ENCODE measurements at regions not wholly inside any gene's neighbourhood (a gene's known extent, or its start where the extent isn't known, plus 50 kb on each side); places are given as distances from the start of the nearest gene placed in this dataset.

DNA sequence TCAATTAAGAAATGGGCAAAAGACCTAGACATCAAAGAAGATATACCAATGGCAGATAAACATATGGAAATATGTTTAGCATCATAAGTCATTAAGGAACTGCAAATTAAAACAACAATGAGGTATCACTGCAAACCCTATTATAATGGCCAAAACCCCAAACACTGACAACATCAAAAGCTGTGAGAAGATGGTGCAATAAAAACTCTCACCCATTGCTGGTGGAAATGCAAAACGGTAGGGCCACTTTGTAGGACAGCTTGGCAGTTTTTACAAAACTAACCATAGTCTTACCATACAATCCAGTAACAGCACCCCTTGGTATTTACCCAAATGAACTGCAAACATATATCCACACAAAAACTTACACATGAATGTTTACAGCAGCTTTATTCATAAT, 213.1 kb downstream of the UBE2E3 start:
- Mint-ChIP-seq H3K9me3 (peaks cover 2% of the 10 kb centered on the region), H3K36me3 (peaks cover 9% of the 10 kb centered on the region), H3K27ac (no peak overlapping the region), H3K4me3 (no peak overlapping the region), H3K4me1 (peaks cover 67% of the 10 kb centered on the region), H3K27me3 (no peaks in the 10 kb centered on the region)

- Mint-ChIP-seq H3K36me3 (peaks cover 16% of the 10 kb centered on the region), H3K4me1 (peaks cover 63% of the 10 kb centered on the region), H3K27me3 (no peaks in the 10 kb centered on the region), H3K27ac (peak overlapping the region; percentile 8), H3K4me3 (no peak overlapping the region), H3K9me3 (peaks cover 11% of the 10 kb centered on the region)
These were observed 216.0 kb downstream of the UBE2E3 start for GRCh38 chr2:181196401-181196800.

DNA sequence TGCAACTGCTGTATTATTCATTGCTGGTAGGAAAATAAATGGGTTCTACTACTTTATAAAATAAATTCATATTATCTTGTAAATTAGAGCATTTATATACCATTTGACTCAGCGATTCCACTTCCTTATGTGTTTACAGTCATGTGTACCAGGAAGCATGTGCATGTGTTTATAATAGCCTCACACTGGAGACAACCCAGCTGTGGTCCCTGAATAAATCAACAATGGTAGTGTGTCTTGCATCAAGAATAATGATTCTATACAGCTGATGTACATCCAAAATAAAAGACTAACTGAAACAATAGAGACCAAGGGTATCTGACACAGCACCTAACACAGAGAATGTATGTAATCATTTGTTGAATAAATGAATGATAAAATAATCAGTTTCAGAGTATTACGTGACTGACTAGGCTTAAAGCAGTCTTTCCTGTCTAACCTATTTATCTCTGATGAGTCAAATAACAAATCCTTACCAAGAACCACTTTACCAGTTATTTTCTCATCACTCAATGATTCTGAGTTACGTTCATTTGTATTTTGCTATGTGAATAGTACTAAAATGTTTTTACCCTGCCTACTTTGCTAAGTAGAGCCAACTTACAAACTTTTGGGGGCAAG, 216.8 kb downstream of the UBE2E3 start:
- H3K4me1 Mint-ChIP-seq, result peaks cover 63% of the 10 kb centered on the region
- peaks cover 11% of the 10 kb centered on the region for H3K9me3 Mint-ChIP-seq
- peaks cover 16% of the 10 kb centered on the region for H3K36me3 Mint-ChIP-seq
- peak overlapping the region; percentile 43 for H3K4me3 Mint-ChIP-seq
- H3K27me3 Mint-ChIP-seq, result no peaks in the 10 kb centered on the region
- peak overlapping the region; percentile 80 for H3K27ac Mint-ChIP-seq

GRCh38 chr2:181198183-181198864, 217.9 kb downstream of the UBE2E3 start:
- Mint-ChIP-seq H3K27me3 (no peaks in the 10 kb centered on the region), H3K4me1 (peaks cover 59% of the 10 kb centered on the region), H3K27ac (peak overlapping the region; percentile 84), H3K4me3 (peak overlapping the region; percentile 53), H3K9me3 (peaks cover 11% of the 10 kb centered on the region), H3K36me3 (peaks cover 13% of the 10 kb centered on the region)

DNA sequence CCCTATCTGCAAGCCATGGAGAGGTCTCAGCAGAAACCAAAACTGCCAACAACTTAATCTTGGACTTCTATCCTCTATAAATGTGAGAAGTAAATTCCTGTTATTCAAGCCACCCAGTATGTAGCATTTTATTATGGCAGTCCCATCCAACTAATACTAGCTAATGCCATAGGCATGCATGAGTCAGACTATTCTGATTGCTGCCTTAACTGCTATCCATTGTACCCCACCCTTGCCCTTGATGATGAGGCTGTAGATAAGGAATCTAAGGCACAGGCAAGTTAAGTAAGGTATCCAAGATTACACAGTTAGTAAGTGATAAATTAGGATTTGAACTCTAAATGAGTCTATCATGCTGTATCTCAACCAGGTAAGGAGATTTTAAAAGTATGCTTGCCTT, 223.0 kb downstream of the UBE2E3 start:
- no peaks in the 10 kb centered on the region for H3K27me3 Mint-ChIP-seq
- H3K4me3 Mint-ChIP-seq, result no peak overlapping the region
- H3K36me3 Mint-ChIP-seq, result peaks cover 30% of the 10 kb centered on the region
- peaks cover 26% of the 10 kb centered on the region for H3K9me3 Mint-ChIP-seq
- H3K4me1 Mint-ChIP-seq, result peaks cover 22% of the 10 kb centered on the region
- no peak overlapping the region for H3K27ac Mint-ChIP-seq

DNA sequence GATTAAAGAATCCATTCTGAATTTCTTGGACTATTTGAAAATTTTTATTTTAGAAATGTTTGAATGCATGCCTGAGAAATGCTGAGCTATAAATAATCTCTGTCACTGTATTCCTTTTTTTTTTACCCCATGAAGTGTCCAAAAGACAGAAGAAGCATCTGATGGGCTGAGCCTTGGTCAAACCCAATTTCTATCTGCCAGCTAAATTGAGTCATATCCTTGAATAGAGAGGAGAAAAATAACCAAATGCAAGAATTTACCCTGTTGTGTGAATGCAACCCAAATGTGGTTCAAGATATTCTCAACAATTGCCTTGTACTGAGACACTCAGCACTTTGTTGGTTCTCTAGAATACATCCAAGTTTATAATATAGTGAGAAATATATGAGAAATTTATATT, 223.5 kb downstream of the UBE2E3 start:
- no peaks in the 10 kb centered on the region for H3K27me3 Mint-ChIP-seq
- H3K9me3 Mint-ChIP-seq, result peaks cover 24% of the 10 kb centered on the region

DNA sequence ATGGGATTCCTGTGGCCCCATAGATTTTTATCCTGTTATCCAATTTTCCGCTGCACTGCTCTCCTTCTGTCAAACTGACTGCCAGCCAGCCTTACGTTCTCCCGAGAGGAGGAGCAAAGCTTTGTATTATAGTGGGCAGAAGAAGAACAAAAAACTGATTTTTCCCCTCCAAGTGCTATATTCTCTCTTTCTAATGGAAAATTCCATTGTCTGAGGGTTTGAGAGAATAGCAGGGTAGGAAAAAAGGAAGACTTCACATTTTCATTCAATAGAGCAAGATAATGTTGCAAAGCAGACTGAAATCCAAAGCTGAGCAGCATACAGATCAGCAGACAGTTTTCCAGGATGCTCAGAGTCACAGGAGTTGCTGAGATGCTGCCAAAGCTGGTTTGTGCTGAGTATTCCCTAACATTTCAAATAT, 238.0 kb downstream of the UBE2E3 start:
- no peak overlapping the region for H3K27ac Mint-ChIP-seq
- H3K9me3 Mint-ChIP-seq, result peaks cover 5% of the 10 kb centered on the region
- H3K36me3 Mint-ChIP-seq, result peaks cover 8% of the 10 kb centered on the region
- H3K4me1 Mint-ChIP-seq, result peaks cover 28% of the 10 kb centered on the region
- no peaks in the 10 kb centered on the region for H3K27me3 Mint-ChIP-seq
- no peak overlapping the region for H3K4me3 Mint-ChIP-seq

More for the DNA sequence above, 223.5 kb downstream of the UBE2E3 start:
- Mint-ChIP-seq H3K4me1 (peaks cover 17% of the 10 kb centered on the region), H3K27ac (peak overlapping the region; percentile 31), H3K36me3 (peaks cover 27% of the 10 kb centered on the region), H3K4me3 (no peak overlapping the region)

- H3K27me3 Mint-ChIP-seq, result no peaks in the 10 kb centered on the region
- peaks cover 24% of the 10 kb centered on the region for H3K9me3 Mint-ChIP-seq
- H3K4me1 Mint-ChIP-seq, result peaks cover 51% of the 10 kb centered on the region
- H3K4me3 Mint-ChIP-seq, result peak overlapping the region; percentile 75
- peak overlapping the region; percentile 94 for H3K27ac Mint-ChIP-seq
- peaks cover 31% of the 10 kb centered on the region for H3K36me3 Mint-ChIP-seq
These were observed 234.0 kb upstream of the ITGA4 start for GRCh38 chr2:181223234-181223633.

DNA sequence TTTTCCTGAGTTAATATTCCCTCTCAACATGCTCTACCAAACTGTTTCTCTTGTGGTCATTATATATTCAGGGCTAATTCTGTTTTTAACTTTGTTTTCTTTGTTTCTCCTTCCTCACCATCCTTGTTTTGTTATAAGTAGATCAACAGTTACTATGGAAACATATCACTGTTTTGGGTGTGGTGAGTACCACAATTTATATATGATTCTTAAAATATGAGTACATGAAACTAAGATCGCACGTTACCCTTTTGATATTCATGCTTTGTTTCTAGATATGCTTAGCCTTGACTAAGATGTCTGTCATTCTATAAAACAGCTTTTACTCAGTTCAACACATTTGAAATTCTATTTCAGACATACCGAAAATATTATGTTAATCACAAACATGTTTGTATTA, 232.3 kb upstream of the ITGA4 start:
- Mint-ChIP-seq H3K27me3 (no peaks in the 10 kb centered on the region), H3K36me3 (peaks cover 29% of the 10 kb centered on the region), H3K27ac (peak overlapping the region; percentile 95), H3K4me3 (peak overlapping the region; percentile 74), H3K9me3 (peaks cover 24% of the 10 kb centered on the region), H3K4me1 (peaks cover 47% of the 10 kb centered on the region)

DNA sequence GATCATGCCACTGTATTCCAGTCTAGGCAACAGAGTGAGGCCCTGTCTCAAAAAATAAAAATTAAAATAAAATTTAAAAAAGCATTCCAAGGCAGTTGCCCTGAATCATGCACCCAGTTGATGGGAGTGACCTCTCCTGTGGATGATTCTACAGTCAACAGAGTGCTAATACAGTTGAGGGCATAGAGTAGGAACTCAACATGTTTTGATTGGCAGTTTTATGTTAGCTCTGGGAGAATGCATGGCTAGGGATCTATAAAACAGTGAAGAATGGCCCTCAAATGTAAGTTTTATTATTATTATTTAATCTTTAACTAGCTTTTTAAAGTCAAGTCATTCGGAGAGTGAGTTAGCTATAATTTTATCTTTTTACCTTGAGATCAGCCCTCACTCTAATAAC, 228.5 kb upstream of the ITGA4 start:
- H3K27ac Mint-ChIP-seq, result no peak overlapping the region
- H3K4me3 Mint-ChIP-seq, result no peak overlapping the region
- H3K36me3 Mint-ChIP-seq, result peaks cover 31% of the 10 kb centered on the region
- H3K27me3 Mint-ChIP-seq, result no peaks in the 10 kb centered on the region
- peaks cover 45% of the 10 kb centered on the region for H3K4me1 Mint-ChIP-seq
- peaks cover 19% of the 10 kb centered on the region for H3K9me3 Mint-ChIP-seq

- Mint-ChIP-seq H3K27ac (no peak overlapping the region), H3K4me3 (no peak overlapping the region), H3K36me3 (peaks cover 23% of the 10 kb centered on the region), H3K4me1 (peaks cover 28% of the 10 kb centered on the region), H3K9me3 (peaks cover 14% of the 10 kb centered on the region), H3K27me3 (no peaks in the 10 kb centered on the region)
These were observed 226.0 kb upstream of the ITGA4 start for GRCh38 chr2:181231151-181231550.

DNA sequence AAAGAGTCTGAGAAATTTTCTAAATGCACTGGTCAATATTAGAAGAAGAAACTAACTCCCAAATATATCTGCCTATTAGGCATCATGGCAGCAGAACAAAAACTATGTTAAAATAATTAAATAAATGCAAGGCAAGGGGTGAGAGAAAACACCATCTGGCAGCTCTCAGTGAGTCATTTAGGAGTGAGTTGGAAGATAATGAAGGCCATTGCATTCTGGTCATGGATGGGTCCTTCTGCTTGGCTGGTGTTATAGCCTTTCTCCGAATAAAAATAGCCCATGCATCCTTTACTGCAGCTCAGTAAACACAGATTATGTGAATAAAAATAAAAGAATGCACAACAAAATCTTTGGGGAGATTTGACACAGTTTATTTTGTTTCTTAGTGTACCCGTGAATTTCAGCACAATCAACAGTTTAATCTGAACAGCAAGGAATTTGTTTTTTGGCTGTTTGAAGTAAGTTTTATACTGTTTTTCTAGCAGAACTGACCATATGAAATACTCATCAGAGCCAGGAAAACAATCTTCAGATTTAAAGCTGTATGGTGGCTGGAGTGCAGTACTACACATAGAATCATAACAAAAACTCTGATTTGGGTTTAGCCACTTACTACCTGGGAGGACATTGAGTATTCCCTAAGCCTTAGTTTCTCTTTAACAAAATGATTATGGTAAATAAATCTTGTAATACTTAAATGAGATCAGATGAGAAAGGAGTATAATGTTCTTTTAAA, 225.1 kb upstream of the ITGA4 start:
- Mint-ChIP-seq H3K27me3 (no peaks in the 10 kb centered on the region), H3K4me3 (no peak overlapping the region), H3K36me3 (peaks cover 17% of the 10 kb centered on the region), H3K27ac (no peak overlapping the region), H3K9me3 (peaks cover 8% of the 10 kb centered on the region), H3K4me1 (peaks cover 23% of the 10 kb centered on the region)

DNA sequence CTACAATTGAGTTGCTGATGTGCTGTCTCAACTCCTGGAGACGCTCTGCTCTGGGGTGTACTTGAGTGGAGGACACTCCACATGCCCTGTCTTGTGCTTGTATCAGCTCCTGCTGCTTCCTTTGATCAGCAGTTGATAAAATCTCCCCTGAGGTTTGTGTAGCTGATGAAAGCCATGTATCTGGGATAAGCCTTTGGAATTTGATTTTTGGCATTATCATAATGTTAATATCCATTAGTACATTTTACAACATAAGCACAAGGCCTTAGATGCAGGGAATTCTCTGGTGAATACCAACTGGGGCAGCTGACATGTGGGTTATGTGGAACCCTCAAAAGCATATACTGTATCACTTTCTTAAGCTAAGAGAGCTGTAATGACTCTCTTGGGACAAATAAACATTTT, 222.7 kb upstream of the ITGA4 start:
- Mint-ChIP-seq H3K27me3 (no peaks in the 10 kb centered on the region), H3K4me3 (no peak overlapping the region), H3K27ac (no peak overlapping the region), H3K9me3 (no peaks in the 10 kb centered on the region), H3K4me1 (peaks cover 35% of the 10 kb centered on the region), H3K36me3 (peaks cover 13% of the 10 kb centered on the region)

GRCh38 chr2:181235011-181235410, 222.2 kb upstream of the ITGA4 start:
- Mint-ChIP-seq H3K9me3 (no peaks in the 10 kb centered on the region), H3K4me1 (peaks cover 36% of the 10 kb centered on the region), H3K4me3 (no peak overlapping the region), H3K36me3 (peaks cover 13% of the 10 kb centered on the region), H3K27me3 (no peaks in the 10 kb centered on the region), H3K27ac (no peak overlapping the region)

DNA sequence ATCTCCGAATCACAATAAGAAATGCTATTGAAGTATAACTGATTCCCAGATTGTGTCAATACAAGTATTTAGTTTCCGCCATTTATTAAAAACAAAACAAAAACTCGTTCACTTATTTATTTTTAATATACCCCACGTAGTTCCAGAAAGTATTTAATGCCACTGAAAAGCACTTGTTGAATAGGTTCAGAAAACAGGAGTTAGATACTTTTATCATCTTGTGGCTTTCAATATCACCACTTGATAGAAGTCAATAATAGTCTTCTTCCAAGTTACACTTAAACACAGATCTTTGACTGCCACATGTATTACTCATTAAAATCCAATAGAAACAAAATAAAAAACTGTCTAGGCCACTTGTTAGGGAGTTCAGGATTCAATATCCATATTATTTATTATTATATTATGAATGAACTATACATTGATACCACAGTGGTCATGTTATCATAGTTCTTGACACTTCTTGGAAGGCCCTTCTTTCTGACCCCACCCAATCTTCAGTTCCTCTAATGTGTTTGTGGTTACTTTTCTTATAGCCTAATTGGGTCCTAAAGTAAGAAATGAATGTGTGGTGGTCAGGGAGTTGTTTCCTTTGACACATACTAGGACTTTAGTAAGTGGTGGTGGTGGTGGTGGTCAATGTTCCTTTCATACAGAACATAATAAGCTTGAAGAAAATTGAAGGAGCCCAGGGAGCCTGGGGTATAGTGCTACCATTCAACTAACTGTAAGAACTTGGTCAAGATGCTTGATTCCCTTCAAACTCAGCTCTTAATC, 221.3 kb upstream of the ITGA4 start:
- H3K27ac Mint-ChIP-seq, result no peak overlapping the region
- no peak overlapping the region for H3K4me3 Mint-ChIP-seq
- peaks cover 33% of the 10 kb centered on the region for H3K4me1 Mint-ChIP-seq
- no peaks in the 10 kb centered on the region for H3K9me3 Mint-ChIP-seq
- no peaks in the 10 kb centered on the region for H3K27me3 Mint-ChIP-seq
- H3K36me3 Mint-ChIP-seq, result peaks cover 7% of the 10 kb centered on the region
